Liver (tissue), 8 donors: ENCODE measurements at regions not wholly inside any gene's neighbourhood (a gene's known extent, or its start where the extent isn't known, plus 50 kb on each side); places are given as distances from the start of the nearest gene placed in this dataset.

ENCODE experiments used
- DNase-seq: peaks from one replicate; pipeline ENCODE4 v3.0.0-alpha.2; 2017; ENCODE audit warnings: low spot score
- H3K27ac ChIP-seq, 2 donors: one replicate each; pipeline ENCODE4 v1.7.0; 2013; ENCODE audit warnings: inconsistent platforms in 2 of 2, low read length in 2 of 2, control low read depth in 1 of 2, low read depth in 1 of 2, mild to moderate bottlenecking in 1 of 2
- H3K27me3 ChIP-seq, 4 donors: one replicate each; pipeline versions ENCODE4 v1.6.1 to v1.7.0; 2013; ENCODE audit warnings: low read length in 3 of 4, inconsistent platforms in 1 of 4, mild to moderate bottlenecking in 1 of 4, moderate library complexity in 1 of 4; ENCODE audit not compliant: control insufficient read depth in 4 of 4, insufficient read depth in 4 of 4
- H3K36me3 ChIP-seq, 4 donors: one replicate each; pipeline versions ENCODE4 v1.6.1 to v1.7.0; 2013; ENCODE audit warnings: low read length in 3 of 4, mild to moderate bottlenecking in 3 of 4, low read depth in 1 of 4, moderate library complexity in 1 of 4; ENCODE audit not compliant: control insufficient read depth in 4 of 4, insufficient read depth in 3 of 4
- H3K4me1 ChIP-seq, 4 donors: one replicate each; pipeline versions ENCODE4 v1.6.1 to v1.7.0; 2013; ENCODE audit warnings: low read length in 3 of 4, mild to moderate bottlenecking in 3 of 4, moderate library complexity in 1 of 4; ENCODE audit not compliant: control insufficient read depth in 4 of 4, insufficient read depth in 4 of 4
- H3K4me3 ChIP-seq, 3 donors: one replicate each; pipeline versions ENCODE4 v1.6.1 to v1.7.0; 2013; ENCODE audit warnings: low read length in 3 of 3, control low read depth in 1 of 3, low read depth in 1 of 3, mild to moderate bottlenecking in 1 of 3
- H3K9ac ChIP-seq, 2 donors: one replicate each; pipeline ENCODE4 v1.7.0; 2013; ENCODE audit warnings: low read length in 2 of 2, mild to moderate bottlenecking in 2 of 2, moderate library complexity in 2 of 2, control low read depth in 1 of 2, low read depth in 1 of 2
- H3K9me3 ChIP-seq, 4 donors: one replicate each; pipeline versions ENCODE4 v1.6.1 to v1.7.0; 2013; ENCODE audit warnings: low read length in 3 of 4; ENCODE audit not compliant: control insufficient read depth in 4 of 4
- EGR1 ChIP-seq, 2 donors: IDR thresholded peaks; 2 replicates each; pipeline ENCODE4 v1.6.1; 2016 to 2018; ENCODE audit warnings: antibody characterized with exemption in 2 of 2, low read depth in 2 of 2
- FOXA1 ChIP-seq: IDR thresholded peaks from 2 replicates; pipeline ENCODE4 v1.6.1; 2016; ENCODE audit warnings: antibody characterized with exemption
- FOXA2 ChIP-seq: IDR thresholded peaks from 2 replicates; pipeline ENCODE4 v1.6.1; 2016; ENCODE audit warnings: antibody characterized with exemption
- GABPA ChIP-seq, 2 donors: IDR thresholded peaks in 1 of 2; conservative IDR thresholded peaks in 1 of 2; 2 replicates each; pipeline ENCODE4 v1.6.1; 2016; ENCODE audit warnings: antibody characterized with exemption in 2 of 2, mild to moderate bottlenecking in 1 of 2, moderate library complexity in 1 of 2
- HNF4G ChIP-seq: IDR thresholded peaks from 2 replicates; pipeline ENCODE4 v1.6.1; 2016; ENCODE audit warnings: antibody characterized with exemption
- MAX ChIP-seq: IDR thresholded peaks from 2 replicates; pipeline ENCODE4 v1.6.1; 2016; ENCODE audit warnings: antibody characterized with exemption
- NR2F2 ChIP-seq: IDR thresholded peaks from 2 replicates; pipeline ENCODE4 v1.6.1; 2016; ENCODE audit warnings: antibody characterized with exemption
- RAD21 ChIP-seq, 2 donors: IDR thresholded peaks; 2 replicates each; pipeline ENCODE4 v1.6.1; 2016; ENCODE audit warnings: antibody characterized with exemption in 2 of 2, mild to moderate bottlenecking in 2 of 2
- RXRA ChIP-seq, 2 donors: IDR thresholded peaks; 2 replicates each; pipeline ENCODE4 v1.6.1; 2017 to 2018; ENCODE audit warnings: antibody characterized with exemption in 2 of 2, mild to moderate bottlenecking in 1 of 2
- SP1 ChIP-seq: IDR thresholded peaks from 2 replicates; pipeline ENCODE4 v1.6.1; 2018; ENCODE audit warnings: antibody characterized with exemption, mild to moderate bottlenecking
- TAF1 ChIP-seq: conservative IDR thresholded peaks from 2 replicates; pipeline ENCODE4 v1.6.1; 2016; ENCODE audit warnings: antibody characterized with exemption, mild to moderate bottlenecking
- ZBTB33 ChIP-seq: IDR thresholded peaks from 2 replicates; pipeline ENCODE4 v1.6.1; 2016; ENCODE audit warnings: antibody characterized with exemption
- WGBS: extraction: QIAGEN DNeasy Blood & Tissue Kit; methylation state at CpG from one replicate; pipeline ENCODE4 v1.1.7; 2013; 5-methylcytosine and 5-hydroxymethylcytosine counted together
- TF ChIP-seq, protein P1 (sequence below): IDR thresholded peaks from 2 replicates; pipeline ENCODE4 v1.6.1; 2016; ENCODE audit warnings: antibody characterized with exemption
- TF ChIP-seq, protein P2 (sequence below): fragments of 150-350 bp; IDR thresholded peaks from 2 replicates; pipeline ENCODE4 v1.5.1; 2017; ENCODE audit warnings: improper control_type of control experiment, low read depth, low read length; ENCODE audit not compliant: missing input control
- donor health status: healthy.
- donor health status: healthy.
- donor health status: healthy.
- donor health status: healthy.
- donor health status: healthy.

DNA sequence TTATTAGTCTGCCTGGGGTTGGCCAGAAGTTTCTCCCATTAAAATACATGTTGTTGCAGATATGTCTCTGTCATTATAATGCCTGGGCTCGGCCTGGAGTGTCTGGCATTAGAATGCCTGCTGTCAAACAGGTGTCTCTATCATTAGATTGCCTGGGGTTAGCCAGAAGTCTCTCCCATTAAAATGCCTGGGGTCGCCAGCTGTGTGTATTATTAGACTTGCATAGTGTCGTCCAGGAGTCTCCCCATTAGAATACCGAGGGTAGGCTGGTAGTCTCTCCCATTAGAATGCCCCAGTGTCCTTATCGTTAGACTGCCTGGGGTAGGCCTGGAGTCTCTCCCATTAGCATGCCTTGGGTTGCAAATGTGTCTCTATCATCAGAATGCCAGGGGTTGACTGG is 2270.8 kb downstream of the TP53TG3F start:
- Histone ChIP-seq H3K4me1 (no peaks in the 10 kb centered on the region), H3K9ac (no peak overlapping the region), H3K4me3 (no peak overlapping the region), H3K9me3 (peaks cover 0 to 5% (median 0%) of the 10 kb centered on the region in 4 donors), H3K27me3 (no peaks in the 10 kb centered on the region), H3K36me3 (no peaks in the 10 kb centered on the region), H3K27ac (no peak overlapping the region)
- no peak for DNase-seq
- 48% methylated on average over 5 of the region's 5 CpGs for WGBS
- no peak for TF ChIP-seq ZBTB33

DNA sequence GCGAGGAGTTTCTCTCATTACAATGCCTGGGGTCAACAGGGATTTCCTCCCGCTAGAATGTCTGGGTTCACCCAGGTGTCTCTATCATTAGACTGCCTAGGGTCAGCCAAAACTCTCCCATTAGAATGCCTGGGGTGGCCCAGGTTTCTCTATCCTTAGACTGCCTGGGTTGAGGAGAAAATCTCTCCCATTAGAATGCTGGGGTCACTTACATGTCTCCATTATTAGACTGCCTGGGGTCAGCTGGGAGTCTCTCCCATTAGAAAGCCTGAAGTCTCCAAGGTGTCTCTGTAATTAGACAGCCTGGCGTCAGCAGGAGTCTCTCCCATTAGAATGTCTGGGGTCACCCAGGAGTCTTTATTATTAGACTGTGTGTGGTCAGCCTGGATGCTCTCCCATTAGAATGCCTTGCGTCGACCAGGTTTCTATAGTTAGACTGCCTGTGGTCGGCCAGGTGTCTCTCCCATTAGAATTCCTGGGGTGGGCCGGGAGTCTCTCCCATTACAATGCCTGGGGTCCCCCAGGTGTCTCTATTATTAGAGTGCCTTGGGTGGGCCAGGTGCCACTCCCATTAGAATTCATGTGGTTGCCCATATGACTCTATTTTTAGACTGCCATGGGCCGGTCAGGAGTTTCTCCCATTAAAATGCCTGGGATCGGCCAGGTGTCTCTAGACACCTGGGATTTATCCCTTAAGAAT is 2272.1 kb downstream of the TP53TG3F start:
- H3K4me3 ChIP-seq: no peak overlapping the region
- H3K9me3 ChIP-seq: peaks cover 0 to 2% (median 0%) of the 10 kb centered on the region in 4 donors
- no peak overlapping the region for H3K9ac ChIP-seq
- DNase-seq: peak; percentile 1
- WGBS: 74% methylated on average over 9 of the region's 9 CpGs
- H3K27ac ChIP-seq: no peak overlapping the region
- no peaks in the 10 kb centered on the region for H3K36me3 ChIP-seq
- no peaks in the 10 kb centered on the region for H3K27me3 ChIP-seq
- TF ChIP-seq NR2F2 (no peak), SP1 (no peak), FOXA2 (no peak), TAF1 (no peak), FOXA1 (no peak), HNF4G (no peak), RAD21 (IDR thresholded peaks at IDR 0.05) (no peak), MAX (no peak), RXRA (IDR thresholded peaks at IDR 0.05) (no peak), EGR1 (IDR thresholded peaks at IDR 0.05; ENCODE audit: low read depth in 2 of 2) (no peak), GABPA (IDR thresholded peaks at IDR 0.05 in 1 of 2, conservative IDR thresholded peaks at IDR 0.05 in 1 of 2) (no peak)
- TF ChIP-seq, protein P1, sequence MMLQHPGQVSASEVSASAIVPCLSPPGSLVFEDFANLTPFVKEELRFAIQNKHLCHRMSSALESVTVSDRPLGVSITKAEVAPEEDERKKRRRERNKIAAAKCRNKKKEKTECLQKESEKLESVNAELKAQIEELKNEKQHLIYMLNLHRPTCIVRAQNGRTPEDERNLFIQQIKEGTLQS: no peak
- TF ChIP-seq, protein P2, sequence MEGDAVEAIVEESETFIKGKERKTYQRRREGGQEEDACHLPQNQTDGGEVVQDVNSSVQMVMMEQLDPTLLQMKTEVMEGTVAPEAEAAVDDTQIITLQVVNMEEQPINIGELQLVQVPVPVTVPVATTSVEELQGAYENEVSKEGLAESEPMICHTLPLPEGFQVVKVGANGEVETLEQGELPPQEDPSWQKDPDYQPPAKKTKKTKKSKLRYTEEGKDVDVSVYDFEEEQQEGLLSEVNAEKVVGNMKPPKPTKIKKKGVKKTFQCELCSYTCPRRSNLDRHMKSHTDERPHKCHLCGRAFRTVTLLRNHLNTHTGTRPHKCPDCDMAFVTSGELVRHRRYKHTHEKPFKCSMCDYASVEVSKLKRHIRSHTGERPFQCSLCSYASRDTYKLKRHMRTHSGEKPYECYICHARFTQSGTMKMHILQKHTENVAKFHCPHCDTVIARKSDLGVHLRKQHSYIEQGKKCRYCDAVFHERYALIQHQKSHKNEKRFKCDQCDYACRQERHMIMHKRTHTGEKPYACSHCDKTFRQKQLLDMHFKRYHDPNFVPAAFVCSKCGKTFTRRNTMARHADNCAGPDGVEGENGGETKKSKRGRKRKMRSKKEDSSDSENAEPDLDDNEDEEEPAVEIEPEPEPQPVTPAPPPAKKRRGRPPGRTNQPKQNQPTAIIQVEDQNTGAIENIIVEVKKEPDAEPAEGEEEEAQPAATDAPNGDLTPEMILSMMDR: no peak
- no peaks in the 10 kb centered on the region for H3K4me1 ChIP-seq
